ENCODE measurements at regions not wholly inside any gene's neighbourhood (a gene's known extent, or its start where the extent isn't known, plus 50 kb on each side); places are given as distances from the start of the nearest gene placed in this dataset.

DNA sequence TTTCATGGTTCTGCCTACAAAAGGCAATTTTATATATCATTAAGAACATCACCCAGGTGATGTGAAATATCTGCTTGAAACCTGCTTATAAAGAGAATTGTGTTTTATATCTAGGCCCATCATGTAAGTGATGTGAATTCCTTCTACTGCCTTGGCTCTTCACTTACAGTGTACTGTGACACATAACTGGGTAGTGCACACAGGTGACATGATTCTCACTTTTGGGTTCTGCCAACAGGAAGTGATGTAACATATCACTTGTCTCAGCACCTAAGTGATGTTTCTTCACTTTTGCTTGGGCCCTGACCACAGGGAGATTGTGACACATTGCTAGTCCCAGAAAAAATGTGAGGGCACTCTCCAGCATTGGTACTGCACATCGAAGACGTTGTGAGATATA is 867.0 kb upstream of the TSPY4 start:
- TF ChIP-seq POLR2A (IDR thresholded peaks at IDR 0.05) (no peak), POLR2AphosphoS5 (IDR thresholded peaks at IDR 0.05) (no peak)
- TF ChIP-seq, protein P1, sequence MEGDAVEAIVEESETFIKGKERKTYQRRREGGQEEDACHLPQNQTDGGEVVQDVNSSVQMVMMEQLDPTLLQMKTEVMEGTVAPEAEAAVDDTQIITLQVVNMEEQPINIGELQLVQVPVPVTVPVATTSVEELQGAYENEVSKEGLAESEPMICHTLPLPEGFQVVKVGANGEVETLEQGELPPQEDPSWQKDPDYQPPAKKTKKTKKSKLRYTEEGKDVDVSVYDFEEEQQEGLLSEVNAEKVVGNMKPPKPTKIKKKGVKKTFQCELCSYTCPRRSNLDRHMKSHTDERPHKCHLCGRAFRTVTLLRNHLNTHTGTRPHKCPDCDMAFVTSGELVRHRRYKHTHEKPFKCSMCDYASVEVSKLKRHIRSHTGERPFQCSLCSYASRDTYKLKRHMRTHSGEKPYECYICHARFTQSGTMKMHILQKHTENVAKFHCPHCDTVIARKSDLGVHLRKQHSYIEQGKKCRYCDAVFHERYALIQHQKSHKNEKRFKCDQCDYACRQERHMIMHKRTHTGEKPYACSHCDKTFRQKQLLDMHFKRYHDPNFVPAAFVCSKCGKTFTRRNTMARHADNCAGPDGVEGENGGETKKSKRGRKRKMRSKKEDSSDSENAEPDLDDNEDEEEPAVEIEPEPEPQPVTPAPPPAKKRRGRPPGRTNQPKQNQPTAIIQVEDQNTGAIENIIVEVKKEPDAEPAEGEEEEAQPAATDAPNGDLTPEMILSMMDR (IDR thresholded peaks at IDR 0.05 in 8 of 11, conservative IDR thresholded peaks at IDR 0.05 in 3 of 11) = no peak

Measured in spleen (tissue), 7 donors.